ENCODE measurements at regions not wholly inside any gene's neighbourhood (a gene's known extent, or its start where the extent isn't known, plus 50 kb on each side); places are given as distances from the start of the nearest gene placed in this dataset.

- no peaks in the 10 kb centered on the region for H3K9me3 ChIP-seq (ENCODE audit: control insufficient read depth in 4 of 4, low read length in 3 of 4)
- WGBS = 27% methylated on average over 12 of the region's 12 CpGs
- DNase-seq (ENCODE audit: low spot score) = no peak
- peaks cover 0 to 3% (median 0%) of the 10 kb centered on the region in 4 donors for H3K27me3 ChIP-seq (ENCODE audit: control insufficient read depth in 4 of 4, insufficient read depth in 4 of 4, low read length in 3 of 4)
- TF ChIP-seq JUND (IDR thresholded peaks at IDR 0.05) (no peak), MAX (IDR thresholded peaks at IDR 0.05) (no peak), HNF4A (conservative IDR thresholded peaks at IDR 0.05) (no peak), EGR1 (IDR thresholded peaks at IDR 0.05; ENCODE audit: low read depth in 2 of 2) (no peak)
- H3K27ac ChIP-seq (ENCODE audit: low read depth in 1 of 2, low read length in 2 of 2) = no peak overlapping the region
- H3K4me3 ChIP-seq (ENCODE audit: low read depth in 1 of 3, low read length in 3 of 3) = no peak overlapping the region
- H3K4me1 ChIP-seq (ENCODE audit: control insufficient read depth in 4 of 4, insufficient read depth in 4 of 4, low read length in 3 of 4) = no peaks in the 10 kb centered on the region
- H3K9ac ChIP-seq (ENCODE audit: low read depth in 1 of 2, low read length in 2 of 2) = no peak overlapping the region
- no peaks in the 10 kb centered on the region for H3K36me3 ChIP-seq (ENCODE audit: control insufficient read depth in 4 of 4, insufficient read depth in 3 of 4, low read depth in 1 of 4, low read length in 3 of 4)
These were observed 254.2 kb upstream of the ZNF507 start for GRCh38 chr19:32091241-32091640.

GRCh38 chr19:32097011-32097410 lies 248.4 kb upstream of the ZNF507 start:
- H3K9ac ChIP-seq (ENCODE audit: low read depth in 1 of 2, low read length in 2 of 2) = no peak overlapping the region
- no peak overlapping the region for H3K27ac ChIP-seq (ENCODE audit: low read depth in 1 of 2, low read length in 2 of 2)
- H3K4me3 ChIP-seq (ENCODE audit: low read depth in 1 of 3, low read length in 3 of 3) = no peak overlapping the region
- WGBS = 70% methylated on average over 4 of the region's 4 CpGs
- no peak for DNase-seq (ENCODE audit: low spot score)
- no peaks in the 10 kb centered on the region for H3K27me3 ChIP-seq (ENCODE audit: control insufficient read depth in 4 of 4, insufficient read depth in 4 of 4, low read length in 3 of 4)
- H3K9me3 ChIP-seq (ENCODE audit: control insufficient read depth in 4 of 4, low read length in 3 of 4) = peaks cover 0 to 2% (median 0%) of the 10 kb centered on the region in 4 donors
- no peaks in the 10 kb centered on the region for H3K36me3 ChIP-seq (ENCODE audit: control insufficient read depth in 4 of 4, insufficient read depth in 3 of 4, low read depth in 1 of 4, low read length in 3 of 4)
- TF ChIP-seq ATF3 (IDR thresholded peaks at IDR 0.05) (no peak), NR2F2 (IDR thresholded peaks at IDR 0.05) (no peak), YY1 (IDR thresholded peaks at IDR 0.05) (no peak), HNF4A (conservative IDR thresholded peaks at IDR 0.05) (no peak), ZBTB33 (IDR thresholded peaks at IDR 0.05) (no peak), GABPA (IDR thresholded peaks at IDR 0.05 in 1 of 2, conservative IDR thresholded peaks at IDR 0.05 in 1 of 2) (no peak), REST (IDR thresholded peaks at IDR 0.05) (no peak), CTCF (IDR thresholded peaks at IDR 0.05; ENCODE audit: low read depth, low read length, missing input control) (no peak), RAD21 (IDR thresholded peaks at IDR 0.05) (no peak), SP1 (IDR thresholded peaks at IDR 0.05) (no peak), EGR1 (IDR thresholded peaks at IDR 0.05; ENCODE audit: low read depth in 2 of 2) (no peak), FOXA2 (IDR thresholded peaks at IDR 0.05) (no peak), MAX (IDR thresholded peaks at IDR 0.05) (no peak), JUND (IDR thresholded peaks at IDR 0.05) (no peak), RXRA (IDR thresholded peaks at IDR 0.05) (no peak), FOXA1 (IDR thresholded peaks at IDR 0.05) (no peak), TAF1 (conservative IDR thresholded peaks at IDR 0.05) (no peak), HNF4G (IDR thresholded peaks at IDR 0.05) (no peak)
- no peaks in the 10 kb centered on the region for H3K4me1 ChIP-seq (ENCODE audit: control insufficient read depth in 4 of 4, insufficient read depth in 4 of 4, low read length in 3 of 4)
